Mammary epithelial cell (primary cell): ENCODE measurements at regions not wholly inside any gene's neighbourhood (a gene's known extent, or its start where the extent isn't known, plus 50 kb on each side); places are given as distances from the start of the nearest gene placed in this dataset.

Source experiments
- CTCF ChIP-seq, 2 donors: IDR thresholded peaks in 1 of 2; conservative IDR thresholded peaks in 1 of 2; 2 replicates each; pipeline ENCODE4 v1.5.1; 2011 to 2012; ENCODE audit warnings: inconsistent platforms in 2 of 2, low read length in 2 of 2, mild to moderate bottlenecking in 2 of 2, control low read depth in 1 of 2, low read depth in 1 of 2; ENCODE audit not compliant: insufficient read depth in 1 of 2; ENCODE audit errors: extremely low read depth in 1 of 2
- EZH2 ChIP-seq: IDR thresholded peaks from 2 replicates; pipeline ENCODE4 v1.6.1; 2012; ENCODE audit warnings: low read length, inconsistent platforms, borderline replicate concordance

GRCh38 chr1:234979296-234980279 is 149.0 kb downstream of the TOMM20 start:
- TF ChIP-seq CTCF (conservative IDR thresholded peaks at IDR 0.05 in 1 of 2, IDR thresholded peaks at IDR 0.05 in 1 of 2; ENCODE audit: extremely low read depth in 1 of 2, insufficient read depth in 1 of 2, low read depth in 1 of 2, low read length in 2 of 2) (no peak), EZH2 (no peak)
